ENCODE measurements at regions not wholly inside any gene's neighbourhood (a gene's known extent, or its start where the extent isn't known, plus 50 kb on each side); places are given as distances from the start of the nearest gene placed in this dataset.

GRCh38 chr15:55126111-55126510 is 70.6 kb downstream of the RSL24D1 start:
- no peak overlapping the region for H3K4me3 ChIP-seq (ENCODE audit: low read depth, low read length)
- no peak for DNase-seq (ENCODE audit: low read depth)
- no peak for TF ChIP-seq CTCF (IDR thresholded peaks at IDR 0.05; ENCODE audit: insufficient read depth, low read length)

GRCh38 chr15:55124616-55125015 is 72.1 kb downstream of the RSL24D1 start:
- no peak overlapping the region for H3K4me3 ChIP-seq (ENCODE audit: low read depth, low read length)
- TF ChIP-seq CTCF (IDR thresholded peaks at IDR 0.05; ENCODE audit: insufficient read depth, low read length) = no peak
- DNase-seq (ENCODE audit: low read depth) = no peak

GRCh38 chr15:55118344-55118870 is 78.3 kb downstream of the RSL24D1 start:
- TF ChIP-seq CTCF (IDR thresholded peaks at IDR 0.05; ENCODE audit: insufficient read depth, low read length) = no peak
- H3K4me3 ChIP-seq (ENCODE audit: low read depth, low read length) = no peak overlapping the region

GRCh38 chr15:55116636-55117035 is 80.1 kb downstream of the RSL24D1 start:
- no peak overlapping the region for H3K4me3 ChIP-seq (ENCODE audit: low read depth, low read length)
- no peak for TF ChIP-seq CTCF (IDR thresholded peaks at IDR 0.05; ENCODE audit: insufficient read depth, low read length)
- DNase-seq (ENCODE audit: low read depth) = no peak

More at GRCh38 chr15:55118344-55118870, 78.3 kb downstream of the RSL24D1 start:
- no peak for DNase-seq (ENCODE audit: low read depth)

GRCh38 chr15:55113736-55114135 is 83.0 kb downstream of the RSL24D1 start:
- no peak for TF ChIP-seq CTCF (IDR thresholded peaks at IDR 0.05; ENCODE audit: insufficient read depth, low read length)
- H3K4me3 ChIP-seq (ENCODE audit: low read depth, low read length) = no peak overlapping the region
- no peak for DNase-seq (ENCODE audit: low read depth)

- no peak for DNase-seq (ENCODE audit: low read depth)
- no peak for TF ChIP-seq CTCF (IDR thresholded peaks at IDR 0.05; ENCODE audit: insufficient read depth, low read length)
- H3K4me3 ChIP-seq (ENCODE audit: low read depth, low read length) = no peak overlapping the region
Observed at GRCh38 chr15:55112706-55113105, 84.0 kb downstream of the RSL24D1 start.

- TF ChIP-seq CTCF (IDR thresholded peaks at IDR 0.05; ENCODE audit: insufficient read depth, low read length) = no peak
- no peak for DNase-seq (ENCODE audit: low read depth)
- no peak overlapping the region for H3K4me3 ChIP-seq (ENCODE audit: low read depth, low read length)
Observed at GRCh38 chr15:55110446-55110845, 86.3 kb downstream of the RSL24D1 start.
